Progenitor cell of endocrine pancreas (in vitro differentiated cells): ENCODE measurements at regions not wholly inside any gene's neighbourhood (a gene's known extent, or its start where the extent isn't known, plus 50 kb on each side); places are given as distances from the start of the nearest gene placed in this dataset.

Source experiments
- DNase-seq: peaks from one replicate; pipeline ENCODE4 v3.0.0; 2021; ENCODE audit warnings: low spot score; ENCODE audit not compliant: unreplicated experiment
- H3K27ac Mint-ChIP-seq: 2 replicates; pipeline ENCODE4 v1.8.0; 2021; ENCODE audit warnings: mild to moderate bottlenecking, moderate library complexity, mixed read lengths
- H3K27me3 Mint-ChIP-seq: 2 replicates; pipeline ENCODE4 v1.8.0; 2021; ENCODE audit warnings: mixed read lengths
- H3K36me3 Mint-ChIP-seq: 2 replicates; pipeline ENCODE4 v1.8.0; 2022; ENCODE audit warnings: mixed read lengths; ENCODE audit not compliant: insufficient read depth
- H3K4me1 Mint-ChIP-seq: 2 replicates; pipeline ENCODE4 v1.8.0; 2021; ENCODE audit warnings: low read depth, mixed read lengths
- H3K4me3 Mint-ChIP-seq: 2 replicates; pipeline ENCODE4 v1.8.0; 2021; ENCODE audit warnings: low read depth, mild to moderate bottlenecking, moderate library complexity, mixed read lengths
- H3K9me3 Mint-ChIP-seq: 2 replicates; pipeline ENCODE4 v1.8.0; 2021; ENCODE audit warnings: low read depth, mixed read lengths
- CTCF ChIP-seq: fragments of 200-600 bp; sonication (generic); IDR thresholded peaks from one replicate; pipeline ENCODE4 v1.5.0; 2021; ENCODE audit warnings: antibody characterized with exemption, mild to moderate bottlenecking; ENCODE audit not compliant: unreplicated experiment

- Mint-ChIP-seq H3K4me1 (peaks cover 6% of the 10 kb centered on the region), H3K4me3 (no peak overlapping the region), H3K36me3 (no peaks in the 10 kb centered on the region), H3K9me3 (no peaks in the 10 kb centered on the region), H3K27ac (no peak overlapping the region), H3K27me3 (peaks cover 25% of the 10 kb centered on the region)
- DNase-seq = no peak
- TF ChIP-seq CTCF = no peak
Observed at GRCh38 chr12:107468182-107468581, 217.4 kb upstream of the PWP1 start.

- no peak for TF ChIP-seq CTCF
- H3K4me1 Mint-ChIP-seq = peaks cover 6% of the 10 kb centered on the region
- no peak for DNase-seq
- H3K27me3 Mint-ChIP-seq = peaks cover 25% of the 10 kb centered on the region
- no peak overlapping the region for H3K4me3 Mint-ChIP-seq
- no peaks in the 10 kb centered on the region for H3K36me3 Mint-ChIP-seq
- H3K27ac Mint-ChIP-seq = no peak overlapping the region
- no peaks in the 10 kb centered on the region for H3K9me3 Mint-ChIP-seq
Observed at GRCh38 chr12:107469011-107469410, 216.6 kb upstream of the PWP1 start.

- no peak overlapping the region for H3K27ac Mint-ChIP-seq
- no peak overlapping the region for H3K4me3 Mint-ChIP-seq
- peaks cover 6% of the 10 kb centered on the region for H3K4me1 Mint-ChIP-seq
- H3K9me3 Mint-ChIP-seq = no peaks in the 10 kb centered on the region
- no peak for DNase-seq
- no peak for TF ChIP-seq CTCF
- peaks cover 34% of the 10 kb centered on the region for H3K27me3 Mint-ChIP-seq
- H3K36me3 Mint-ChIP-seq = no peaks in the 10 kb centered on the region
Observed at GRCh38 chr12:107470645-107471044, 215.0 kb upstream of the PWP1 start.

GRCh38 chr12:107472308-107472707, 213.3 kb upstream of the PWP1 start:
- Mint-ChIP-seq H3K4me1 (peaks cover 6% of the 10 kb centered on the region), H3K36me3 (no peaks in the 10 kb centered on the region), H3K27ac (no peak overlapping the region), H3K27me3 (peaks cover 24% of the 10 kb centered on the region), H3K4me3 (no peak overlapping the region), H3K9me3 (no peaks in the 10 kb centered on the region)
- TF ChIP-seq CTCF = no peak
- DNase-seq = no peak

GRCh38 chr12:107474099-107474498, 211.5 kb upstream of the PWP1 start:
- no peak for TF ChIP-seq CTCF
- DNase-seq = no peak
- Mint-ChIP-seq H3K4me1 (no peaks in the 10 kb centered on the region), H3K9me3 (no peaks in the 10 kb centered on the region), H3K27me3 (peaks cover 20% of the 10 kb centered on the region), H3K4me3 (no peak overlapping the region), H3K36me3 (no peaks in the 10 kb centered on the region), H3K27ac (no peak overlapping the region)
